Osteocyte (in vitro differentiated cells): ENCODE measurements at regions not wholly inside any gene's neighbourhood (a gene's known extent, or its start where the extent isn't known, plus 50 kb on each side); places are given as distances from the start of the nearest gene placed in this dataset.

Experiments used
- DNase-seq: peaks from one replicate; pipeline ENCODE4 v3.0.0; 2021; ENCODE audit warnings: mixed read lengths; ENCODE audit not compliant: unreplicated experiment; ENCODE audit errors: extremely low spot score
- H3K27ac Mint-ChIP-seq: one replicate; pipeline ENCODE4 v1.8.0; 2021; ENCODE audit warnings: mild to moderate bottlenecking, mixed read lengths; ENCODE audit not compliant: unreplicated experiment
- H3K27me3 Mint-ChIP-seq: one replicate; pipeline ENCODE4 v1.8.0; 2021; ENCODE audit warnings: mixed read lengths; ENCODE audit not compliant: unreplicated experiment
- H3K36me3 Mint-ChIP-seq: one replicate; pipeline ENCODE4 v1.8.0; 2021; ENCODE audit warnings: mixed read lengths; ENCODE audit not compliant: unreplicated experiment
- H3K4me1 Mint-ChIP-seq: one replicate; pipeline ENCODE4 v1.8.0; 2021; ENCODE audit warnings: mixed read lengths; ENCODE audit not compliant: unreplicated experiment
- H3K4me3 Mint-ChIP-seq: one replicate; pipeline ENCODE4 v1.8.0; 2021; ENCODE audit warnings: mild to moderate bottlenecking, moderate library complexity, mixed read lengths; ENCODE audit not compliant: unreplicated experiment
- H3K9me3 Mint-ChIP-seq: one replicate; pipeline ENCODE4 v1.8.0; 2021; ENCODE audit warnings: mixed read lengths; ENCODE audit not compliant: unreplicated experiment
- CTCF ChIP-seq: fragments of 200-600 bp; sonication (generic); IDR thresholded peaks from 2 replicates; pipeline ENCODE4 v1.5.0; 2021; ENCODE audit warnings: antibody characterized with exemption, mild to moderate bottlenecking, moderate library complexity

- TF ChIP-seq CTCF, result no peak
- no peak overlapping the region for H3K27ac Mint-ChIP-seq
- no peak for DNase-seq
- H3K9me3 Mint-ChIP-seq, result no peaks in the 10 kb centered on the region
- H3K27me3 Mint-ChIP-seq, result peaks cover 6% of the 10 kb centered on the region
- H3K36me3 Mint-ChIP-seq, result no peaks in the 10 kb centered on the region
- no peak overlapping the region for H3K4me3 Mint-ChIP-seq
- H3K4me1 Mint-ChIP-seq, result no peaks in the 10 kb centered on the region
These were observed 842.1 kb upstream of the MANEA start for GRCh38 chr6:94735270-94735669.

GRCh38 chr6:94734751-94735150, 842.6 kb upstream of the MANEA start:
- Mint-ChIP-seq H3K27ac (no peak overlapping the region), H3K4me3 (no peak overlapping the region), H3K4me1 (no peaks in the 10 kb centered on the region), H3K9me3 (no peaks in the 10 kb centered on the region), H3K36me3 (no peaks in the 10 kb centered on the region), H3K27me3 (peaks cover 6% of the 10 kb centered on the region)
- DNase-seq, result no peak
- no peak for TF ChIP-seq CTCF

GRCh38 chr6:94733066-94733465, 844.3 kb upstream of the MANEA start:
- no peak overlapping the region for H3K27ac Mint-ChIP-seq
- no peak overlapping the region for H3K4me3 Mint-ChIP-seq
- TF ChIP-seq CTCF, result no peak
- no peaks in the 10 kb centered on the region for H3K4me1 Mint-ChIP-seq
- DNase-seq, result no peak
- H3K9me3 Mint-ChIP-seq, result peaks cover 2% of the 10 kb centered on the region
- H3K27me3 Mint-ChIP-seq, result no peaks in the 10 kb centered on the region
- no peaks in the 10 kb centered on the region for H3K36me3 Mint-ChIP-seq

- H3K4me3 Mint-ChIP-seq, result no peak overlapping the region
- DNase-seq, result no peak
- H3K27ac Mint-ChIP-seq, result no peak overlapping the region
These were observed 849.6 kb upstream of the MANEA start for GRCh38 chr6:94727710-94728109.

GRCh38 chr6:94721459-94721858, 855.9 kb upstream of the MANEA start:
- DNase-seq, result no peak
- no peak for TF ChIP-seq CTCF
- H3K9me3 Mint-ChIP-seq, result peaks cover 11% of the 10 kb centered on the region
- no peaks in the 10 kb centered on the region for H3K36me3 Mint-ChIP-seq
- H3K4me1 Mint-ChIP-seq, result no peaks in the 10 kb centered on the region
- H3K4me3 Mint-ChIP-seq, result no peak overlapping the region
- H3K27me3 Mint-ChIP-seq, result no peaks in the 10 kb centered on the region
- no peak overlapping the region for H3K27ac Mint-ChIP-seq

More at GRCh38 chr6:94727710-94728109, 849.6 kb upstream of the MANEA start:
- Mint-ChIP-seq H3K9me3 (peaks cover 8% of the 10 kb centered on the region), H3K4me1 (no peaks in the 10 kb centered on the region), H3K36me3 (no peaks in the 10 kb centered on the region), H3K27me3 (no peaks in the 10 kb centered on the region)
- TF ChIP-seq CTCF, result no peak
